VCaP (cell line): ENCODE measurements at regions not wholly inside any gene's neighbourhood (a gene's known extent, or its start where the extent isn't known, plus 50 kb on each side); places are given as distances from the start of the nearest gene placed in this dataset.

Experiments used
- H3K27ac ChIP-seq: fragments of 450-650 bp; 2 replicates; pipeline ENCODE4 v1.5.1; 2017
- CTCF ChIP-seq: fragments of 450-650 bp; conservative IDR thresholded peaks from 2 replicates; pipeline ENCODE4 v1.5.1; 2017; ENCODE audit warnings: mild to moderate bottlenecking, moderate library complexity

GRCh38 chr20:11452326-11452725 is 465.4 kb upstream of the BTBD3 start:
- TF ChIP-seq CTCF: no peak

GRCh38 chr20:11453430-11453829 is 464.3 kb upstream of the BTBD3 start:
- no peak for TF ChIP-seq CTCF
- H3K27ac ChIP-seq: no peak overlapping the region

More at GRCh38 chr20:11452326-11452725, 465.4 kb upstream of the BTBD3 start:
- H3K27ac ChIP-seq: no peak overlapping the region

GRCh38 chr20:11454966-11455799 is 462.5 kb upstream of the BTBD3 start:
- H3K27ac ChIP-seq: no peak overlapping the region
- no peak for TF ChIP-seq CTCF

GRCh38 chr20:11457488-11457887 is 460.2 kb upstream of the BTBD3 start:
- TF ChIP-seq CTCF: no peak
- H3K27ac ChIP-seq: no peak overlapping the region

- TF ChIP-seq CTCF: no peak
- no peak overlapping the region for H3K27ac ChIP-seq
These were observed 458.4 kb upstream of the BTBD3 start for GRCh38 chr20:11459090-11459890.

- no peak for TF ChIP-seq CTCF
- no peak overlapping the region for H3K27ac ChIP-seq
These were observed 450.3 kb upstream of the BTBD3 start for GRCh38 chr20:11467436-11467835.

- H3K27ac ChIP-seq: no peak overlapping the region
- no peak for TF ChIP-seq CTCF
These were observed 448.8 kb upstream of the BTBD3 start for GRCh38 chr20:11468880-11469279.
